Activated T-helper 17 cell treated with anti-CD3 and anti-CD28 coated beads, Interleukin-2, amount 50 U/mL, for 72 hours (primary cell): ENCODE measurements at regions not wholly inside any gene's neighbourhood (a gene's known extent, or its start where the extent isn't known, plus 50 kb on each side); places are given as distances from the start of the nearest gene placed in this dataset.

Source experiments
- ATAC-seq: fragments of 150-1000 bp; cut with Tn5 transposase; replicated peaks from 2 replicates; pipeline ENCODE4 v1.10.0; 2021; ENCODE audit warnings: mild to moderate bottlenecking, moderate library complexity
- H3K27ac Mint-ChIP-seq: one replicate; pipeline ENCODE4 v1.8.0; 2022; ENCODE audit warnings: mixed read lengths
- H3K27me3 Mint-ChIP-seq: one replicate; pipeline ENCODE4 v1.8.0; 2022; ENCODE audit warnings: mixed read lengths
- H3K36me3 Mint-ChIP-seq: one replicate; pipeline ENCODE4 v1.8.0; 2022; ENCODE audit warnings: low read depth, mild to moderate bottlenecking, mixed read lengths
- H3K4me1 Mint-ChIP-seq: one replicate; pipeline ENCODE4 v1.8.0; 2022; ENCODE audit warnings: mixed read lengths
- H3K4me3 Mint-ChIP-seq: one replicate; pipeline ENCODE4 v1.8.0; 2022; ENCODE audit warnings: mild to moderate bottlenecking, mixed read lengths
- H3K9me3 Mint-ChIP-seq: one replicate; pipeline ENCODE4 v1.8.0; 2022; ENCODE audit warnings: mixed read lengths

- H3K4me3 Mint-ChIP-seq: no peak overlapping the region
- H3K27ac Mint-ChIP-seq: no peak overlapping the region
- H3K27me3 Mint-ChIP-seq: no peaks in the 10 kb centered on the region
- ATAC-seq: no peak
- no peaks in the 10 kb centered on the region for H3K36me3 Mint-ChIP-seq
- no peaks in the 10 kb centered on the region for H3K4me1 Mint-ChIP-seq
- H3K9me3 Mint-ChIP-seq: peaks cover 4% of the 10 kb centered on the region
These were observed 795.9 kb downstream of the XPNPEP1 start for GRCh38 chr10:109127363-109127762.

GRCh38 chr10:109126541-109126940, 796.8 kb downstream of the XPNPEP1 start:
- Mint-ChIP-seq H3K27me3 (no peaks in the 10 kb centered on the region), H3K36me3 (no peaks in the 10 kb centered on the region), H3K4me3 (no peak overlapping the region), H3K4me1 (no peaks in the 10 kb centered on the region), H3K9me3 (peaks cover 6% of the 10 kb centered on the region), H3K27ac (no peak overlapping the region)
- ATAC-seq: no peak

DNA sequence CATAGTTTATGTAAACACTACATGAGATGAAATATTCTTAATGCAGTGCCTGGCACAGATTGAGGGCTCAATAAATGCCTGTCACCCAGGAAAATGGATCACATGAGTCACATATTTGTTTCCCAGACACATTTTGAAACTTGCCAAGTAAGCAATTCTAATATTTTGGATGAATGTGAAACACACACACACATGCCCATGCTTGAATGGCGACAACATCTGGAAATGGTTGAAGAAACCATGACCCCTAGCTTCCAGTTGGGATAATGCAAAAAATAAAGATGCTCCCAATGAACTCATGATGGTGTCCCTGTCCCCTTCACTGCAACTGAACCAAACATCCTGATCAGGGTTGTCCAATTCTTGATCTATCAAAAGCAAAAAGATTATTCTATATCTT, 797.3 kb downstream of the XPNPEP1 start:
- no peak overlapping the region for H3K4me3 Mint-ChIP-seq
- H3K27ac Mint-ChIP-seq: no peak overlapping the region
- no peaks in the 10 kb centered on the region for H3K27me3 Mint-ChIP-seq
- no peak for ATAC-seq
- H3K4me1 Mint-ChIP-seq: no peaks in the 10 kb centered on the region
- no peaks in the 10 kb centered on the region for H3K36me3 Mint-ChIP-seq
- peaks cover 7% of the 10 kb centered on the region for H3K9me3 Mint-ChIP-seq

DNA sequence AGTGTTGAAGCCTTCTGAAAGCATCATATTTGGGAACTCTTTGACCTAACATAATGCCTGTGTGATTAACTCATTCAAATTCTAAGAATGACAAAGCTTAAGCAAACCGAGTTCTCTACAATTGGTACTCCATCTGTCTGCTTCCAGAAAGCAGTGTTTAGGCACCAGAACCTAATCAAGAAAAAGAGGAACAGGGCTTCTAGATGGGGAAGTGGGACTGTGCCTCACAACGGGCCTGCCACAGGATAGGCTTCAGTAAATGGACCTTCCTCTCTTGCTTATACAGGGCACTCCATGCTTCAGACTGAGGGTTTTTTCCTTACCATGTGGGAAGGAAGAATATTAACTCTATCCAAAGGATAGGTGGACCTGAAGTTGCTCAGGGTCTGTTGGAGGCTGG, 808.1 kb downstream of the XPNPEP1 start:
- Mint-ChIP-seq H3K4me3 (no peak overlapping the region), H3K36me3 (no peaks in the 10 kb centered on the region), H3K27me3 (no peaks in the 10 kb centered on the region), H3K27ac (no peak overlapping the region), H3K4me1 (no peaks in the 10 kb centered on the region), H3K9me3 (peaks cover 15% of the 10 kb centered on the region)
- ATAC-seq: no peak

DNA sequence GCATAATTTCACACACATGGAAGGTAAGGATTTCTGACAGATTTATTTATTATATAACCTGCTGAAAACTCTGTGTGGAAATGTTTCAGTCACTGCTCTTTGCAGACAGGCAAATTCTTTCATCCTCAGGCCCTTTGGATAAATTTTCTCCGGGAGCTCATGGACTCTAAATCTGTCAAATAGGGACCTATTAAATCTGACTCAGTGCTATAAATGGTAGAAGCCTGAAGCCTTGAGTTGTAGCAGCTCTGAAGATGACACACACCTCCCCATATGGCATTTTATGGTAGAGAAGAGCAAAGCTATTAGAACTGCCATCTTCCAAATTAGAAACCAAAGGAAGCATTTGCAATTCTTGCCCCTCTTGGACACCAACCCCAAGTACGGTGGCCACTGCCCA, 808.7 kb downstream of the XPNPEP1 start:
- no peaks in the 10 kb centered on the region for H3K27me3 Mint-ChIP-seq
- H3K4me3 Mint-ChIP-seq: no peak overlapping the region
- H3K27ac Mint-ChIP-seq: no peak overlapping the region
- H3K9me3 Mint-ChIP-seq: peaks cover 20% of the 10 kb centered on the region
- ATAC-seq: no peak
- no peaks in the 10 kb centered on the region for H3K4me1 Mint-ChIP-seq
- no peaks in the 10 kb centered on the region for H3K36me3 Mint-ChIP-seq

GRCh38 chr10:109106604-109107003, 816.7 kb downstream of the XPNPEP1 start:
- no peak for ATAC-seq
- Mint-ChIP-seq H3K4me1 (no peaks in the 10 kb centered on the region), H3K27me3 (no peaks in the 10 kb centered on the region), H3K9me3 (peaks cover 8% of the 10 kb centered on the region), H3K27ac (no peak overlapping the region), H3K4me3 (no peak overlapping the region), H3K36me3 (no peaks in the 10 kb centered on the region)

GRCh38 chr10:109105725-109106124, 817.6 kb downstream of the XPNPEP1 start:
- Mint-ChIP-seq H3K27ac (no peak overlapping the region), H3K4me3 (no peak overlapping the region)

DNA sequence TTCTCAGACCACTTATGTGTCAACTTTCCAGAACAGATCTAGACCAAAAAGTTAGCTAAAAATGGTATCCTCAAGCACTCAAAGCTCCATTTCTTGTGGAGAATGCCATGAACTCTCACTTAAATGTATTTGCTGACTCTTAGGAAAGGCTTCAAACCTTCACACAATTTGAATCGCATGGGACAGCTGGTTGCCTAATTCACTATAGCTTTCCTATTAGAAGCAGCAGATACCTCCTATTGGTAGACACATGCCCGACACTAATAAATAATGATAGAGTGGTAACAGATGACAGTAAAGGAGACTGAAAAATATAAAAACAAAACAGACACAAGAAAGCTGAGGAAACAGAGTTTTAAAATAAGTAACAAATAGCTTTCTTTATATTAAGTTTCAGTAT, 818.5 kb downstream of the XPNPEP1 start:
- Mint-ChIP-seq H3K4me3 (no peak overlapping the region), H3K36me3 (no peaks in the 10 kb centered on the region), H3K9me3 (peaks cover 9% of the 10 kb centered on the region), H3K4me1 (no peaks in the 10 kb centered on the region), H3K27ac (no peak overlapping the region), H3K27me3 (no peaks in the 10 kb centered on the region)
- no peak for ATAC-seq

More at GRCh38 chr10:109105725-109106124, 817.6 kb downstream of the XPNPEP1 start:
- Mint-ChIP-seq H3K4me1 (no peaks in the 10 kb centered on the region), H3K9me3 (peaks cover 8% of the 10 kb centered on the region), H3K36me3 (no peaks in the 10 kb centered on the region), H3K27me3 (no peaks in the 10 kb centered on the region)
- ATAC-seq: no peak

GRCh38 chr10:109103278-109103677, 820.0 kb downstream of the XPNPEP1 start:
- Mint-ChIP-seq H3K27me3 (no peaks in the 10 kb centered on the region), H3K27ac (no peak overlapping the region), H3K4me1 (no peaks in the 10 kb centered on the region), H3K9me3 (peaks cover 4% of the 10 kb centered on the region), H3K4me3 (no peak overlapping the region), H3K36me3 (no peaks in the 10 kb centered on the region)
- ATAC-seq: no peak

GRCh38 chr10:109089779-109090178, 833.5 kb downstream of the XPNPEP1 start:
- H3K4me1 Mint-ChIP-seq: no peaks in the 10 kb centered on the region
- no peak for ATAC-seq
- no peaks in the 10 kb centered on the region for H3K36me3 Mint-ChIP-seq
- no peaks in the 10 kb centered on the region for H3K27me3 Mint-ChIP-seq
- no peak overlapping the region for H3K27ac Mint-ChIP-seq
- H3K9me3 Mint-ChIP-seq: peaks cover 7% of the 10 kb centered on the region
- H3K4me3 Mint-ChIP-seq: no peak overlapping the region

GRCh38 chr10:109071539-109071938, 851.8 kb downstream of the XPNPEP1 start:
- no peaks in the 10 kb centered on the region for H3K36me3 Mint-ChIP-seq
- no peak overlapping the region for H3K27ac Mint-ChIP-seq
- H3K27me3 Mint-ChIP-seq: no peaks in the 10 kb centered on the region
- peaks cover 14% of the 10 kb centered on the region for H3K9me3 Mint-ChIP-seq
- H3K4me1 Mint-ChIP-seq: no peaks in the 10 kb centered on the region
- ATAC-seq: no peak
- no peak overlapping the region for H3K4me3 Mint-ChIP-seq

GRCh38 chr10:109070492-109070891, 852.8 kb downstream of the XPNPEP1 start:
- no peak overlapping the region for H3K4me3 Mint-ChIP-seq
- no peaks in the 10 kb centered on the region for H3K4me1 Mint-ChIP-seq
- H3K27me3 Mint-ChIP-seq: no peaks in the 10 kb centered on the region
- peaks cover 18% of the 10 kb centered on the region for H3K9me3 Mint-ChIP-seq
- no peak for ATAC-seq
- H3K27ac Mint-ChIP-seq: no peak overlapping the region
- H3K36me3 Mint-ChIP-seq: no peaks in the 10 kb centered on the region

GRCh38 chr10:109067031-109067430, 856.3 kb downstream of the XPNPEP1 start:
- ATAC-seq: no peak
- Mint-ChIP-seq H3K9me3 (peaks cover 11% of the 10 kb centered on the region), H3K36me3 (no peaks in the 10 kb centered on the region), H3K27me3 (no peaks in the 10 kb centered on the region), H3K4me1 (no peaks in the 10 kb centered on the region), H3K4me3 (no peak overlapping the region), H3K27ac (no peak overlapping the region)

DNA sequence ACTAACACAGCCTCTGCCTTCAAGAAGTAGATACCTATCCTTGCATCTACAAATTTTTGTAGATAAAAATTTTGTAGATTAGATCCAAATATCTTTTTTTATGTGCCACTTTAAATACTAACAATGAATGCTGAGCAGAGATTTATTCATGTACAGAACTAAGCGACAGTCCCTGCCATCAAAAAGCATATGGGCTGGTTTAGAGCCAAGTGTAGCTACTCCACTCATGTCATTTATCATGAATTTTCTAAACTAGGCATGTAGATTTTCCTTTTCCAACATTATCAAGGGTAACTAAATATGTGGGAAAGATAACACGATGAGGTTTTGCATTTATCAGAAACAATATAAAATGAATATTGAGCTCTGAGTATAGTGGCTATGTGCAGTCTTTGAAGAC, 857.5 kb downstream of the XPNPEP1 start:
- no peak overlapping the region for H3K4me3 Mint-ChIP-seq
- no peak for ATAC-seq
- no peaks in the 10 kb centered on the region for H3K27me3 Mint-ChIP-seq
- no peaks in the 10 kb centered on the region for H3K36me3 Mint-ChIP-seq
- H3K27ac Mint-ChIP-seq: no peak overlapping the region
- peaks cover 11% of the 10 kb centered on the region for H3K9me3 Mint-ChIP-seq
- no peaks in the 10 kb centered on the region for H3K4me1 Mint-ChIP-seq

DNA sequence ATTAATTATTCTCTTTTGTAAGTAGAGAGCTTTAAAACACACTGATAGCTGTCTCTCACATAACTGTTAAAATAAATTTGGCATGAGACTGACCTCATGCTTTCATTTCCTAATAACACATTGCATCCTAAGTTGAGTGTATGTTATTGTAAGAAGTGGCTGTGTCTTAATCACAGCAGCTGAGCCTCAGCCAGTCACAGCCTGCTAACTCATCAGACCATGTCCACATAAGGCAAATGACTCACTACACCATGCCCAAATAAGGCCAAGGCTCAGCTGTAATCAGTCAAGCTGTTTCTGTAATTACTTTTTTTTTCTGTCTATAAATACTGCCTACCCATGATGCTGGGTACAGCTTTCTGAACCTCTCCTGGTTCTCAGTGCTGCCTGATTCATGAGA, 860.9 kb downstream of the XPNPEP1 start:
- no peak for ATAC-seq
- Mint-ChIP-seq H3K36me3 (no peaks in the 10 kb centered on the region), H3K27me3 (no peaks in the 10 kb centered on the region), H3K27ac (no peak overlapping the region), H3K4me3 (no peak overlapping the region), H3K4me1 (no peaks in the 10 kb centered on the region), H3K9me3 (peaks cover 4% of the 10 kb centered on the region)

DNA sequence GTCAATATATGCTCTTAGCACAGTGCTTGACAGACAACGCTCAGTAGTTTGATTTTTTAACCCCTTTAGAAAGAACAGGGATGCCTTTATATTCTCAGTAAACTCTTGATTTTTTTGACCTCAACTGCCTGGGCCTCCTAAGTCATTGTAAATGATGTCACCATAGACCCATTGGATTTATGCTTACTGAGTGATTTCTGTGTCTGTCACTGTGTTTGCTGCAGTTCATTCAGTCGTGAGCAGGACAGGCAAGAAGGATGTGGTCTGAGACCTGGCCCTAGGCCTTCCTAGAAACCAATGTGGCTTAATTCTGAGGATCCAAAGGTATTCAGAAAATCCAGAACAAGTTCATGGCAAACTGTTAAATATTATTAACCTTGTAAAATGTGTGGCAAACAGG, 868.1 kb downstream of the XPNPEP1 start:
- Mint-ChIP-seq H3K4me1 (no peaks in the 10 kb centered on the region), H3K27ac (no peak overlapping the region), H3K4me3 (no peak overlapping the region), H3K27me3 (no peaks in the 10 kb centered on the region), H3K36me3 (no peaks in the 10 kb centered on the region), H3K9me3 (peaks cover 5% of the 10 kb centered on the region)
- ATAC-seq: no peak
